H9 (cell line): ENCODE measurements at regions not wholly inside any gene's neighbourhood (a gene's known extent, or its start where the extent isn't known, plus 50 kb on each side); places are given as distances from the start of the nearest gene placed in this dataset.

Source experiments
- DNase-seq: peaks from one replicate; pipeline ENCODE4 v3.0.0-alpha.2; 2017
- H2AFZ ChIP-seq: one replicate; pipeline ENCODE4 v1.6.1; 2013; ENCODE audit warnings: mild to moderate bottlenecking, low read length, control low read depth, moderate library complexity
- H2AK5ac ChIP-seq: 2 replicates; pipeline ENCODE4 v1.6.1; 2013; ENCODE audit warnings: low read length, control low read depth, mixed read lengths; ENCODE audit not compliant: insufficient read length
- H2BK120ac ChIP-seq: one replicate; pipeline ENCODE4 v1.6.1; 2013; ENCODE audit warnings: low read depth, mild to moderate bottlenecking, low read length, control low read depth, inconsistent platforms; ENCODE audit not compliant: poor library complexity, severe bottlenecking
- H2BK12ac ChIP-seq: 2 replicates; pipeline ENCODE4 v1.6.1; 2013; ENCODE audit warnings: low read length, control low read depth, mixed read lengths, low read depth; ENCODE audit not compliant: insufficient read length
- H2BK15ac ChIP-seq: 2 replicates; pipeline ENCODE4 v1.6.1; 2013; ENCODE audit warnings: low read depth, low read length, control low read depth
- H2BK20ac ChIP-seq: one replicate; pipeline ENCODE4 v1.6.1; 2013; ENCODE audit warnings: low read depth, mild to moderate bottlenecking, low read length, control low read depth, inconsistent platforms; ENCODE audit not compliant: poor library complexity, severe bottlenecking
- H2BK5ac ChIP-seq: 2 replicates; pipeline ENCODE4 v1.6.1; 2013; ENCODE audit warnings: low read length, control low read depth, mixed read lengths; ENCODE audit not compliant: insufficient read length
- H3K14ac ChIP-seq: 2 replicates; pipeline ENCODE4 v1.6.1; 2013; ENCODE audit warnings: low read length, control low read depth; ENCODE audit not compliant: insufficient read depth
- H3K18ac ChIP-seq: 2 replicates; pipeline ENCODE4 v1.6.1; 2013; ENCODE audit warnings: low read depth, mild to moderate bottlenecking, mixed read lengths, low read length, control low read depth; ENCODE audit not compliant: insufficient read length
- H3K23ac ChIP-seq: 2 replicates; pipeline ENCODE4 v1.6.1; 2013; ENCODE audit warnings: low read length, control low read depth, mixed read lengths, low read depth; ENCODE audit not compliant: insufficient read length
- H3K23me2 ChIP-seq: 2 replicates; pipeline ENCODE4 v1.6.1; 2013; ENCODE audit warnings: low read depth, mild to moderate bottlenecking, mixed read lengths, low read length, control low read depth; ENCODE audit not compliant: insufficient read length, poor library complexity, severe bottlenecking
- H3K27ac ChIP-seq: 2 replicates; pipeline ENCODE4 v1.5.1; 2013; ENCODE audit warnings: low read length, control low read depth, mixed read lengths, low read depth; ENCODE audit not compliant: insufficient read length
- H3K27me3 ChIP-seq: 2 replicates; pipeline ENCODE4 v1.6.1; 2013; ENCODE audit warnings: low read length, control low read depth, inconsistent platforms; ENCODE audit not compliant: insufficient read depth
- H3K4ac ChIP-seq: 2 replicates; pipeline ENCODE4 v1.6.1; 2013; ENCODE audit warnings: low read depth, mild to moderate bottlenecking, control low read depth, inconsistent platforms, low read length, moderate library complexity
- H3K4me1 ChIP-seq: 2 replicates; pipeline ENCODE4 v1.6.1; 2013; ENCODE audit warnings: low read length, control low read depth, inconsistent platforms; ENCODE audit not compliant: insufficient read depth
- H3K4me2 ChIP-seq: 2 replicates; pipeline ENCODE4 v1.6.1; 2013; ENCODE audit warnings: low read length, control low read depth, mixed read lengths; ENCODE audit not compliant: insufficient read length, insufficient read depth
- H3K56ac ChIP-seq: 2 replicates; pipeline ENCODE4 v1.6.1; 2013; ENCODE audit warnings: low read depth, mild to moderate bottlenecking, mixed read lengths, low read length, control low read depth; ENCODE audit not compliant: insufficient read length
- H3K79me1 ChIP-seq: 2 replicates; pipeline ENCODE4 v1.6.1; 2013; ENCODE audit warnings: low read depth, mild to moderate bottlenecking, moderate library complexity, low read length, control low read depth, inconsistent platforms; ENCODE audit not compliant: insufficient read depth, poor library complexity, severe bottlenecking
- H3K79me2 ChIP-seq: 2 replicates; pipeline ENCODE4 v1.6.1; 2013; ENCODE audit warnings: low read length, control low read depth, inconsistent platforms; ENCODE audit not compliant: insufficient read depth
- H3K9ac ChIP-seq: 2 replicates; pipeline ENCODE4 v1.6.1; 2013; ENCODE audit warnings: low read length, control low read depth, mixed read lengths; ENCODE audit not compliant: insufficient read length; ENCODE audit errors: extremely low read depth
- H3K9me3 ChIP-seq: one replicate; pipeline ENCODE4 v1.6.1; 2013; ENCODE audit warnings: low read depth, low read length, inconsistent platforms; ENCODE audit not compliant: control insufficient read depth
- H3T11ph ChIP-seq: one replicate; pipeline ENCODE4 v1.6.1; 2013; ENCODE audit warnings: mild to moderate bottlenecking, low read length, control low read depth, inconsistent platforms
- H4K20me1 ChIP-seq: one replicate; pipeline ENCODE4 v1.6.1; 2013; ENCODE audit not compliant: control insufficient read depth, insufficient read length, insufficient read depth
- H4K5ac ChIP-seq: 2 replicates; pipeline ENCODE4 v1.6.1; 2013; ENCODE audit warnings: low read depth, mild to moderate bottlenecking, mixed read lengths, low read length, control low read depth; ENCODE audit not compliant: insufficient read length
- H4K8ac ChIP-seq: replicated peaks from 2 replicates; pipeline ENCODE4 v1.6.1; 2013; ENCODE audit warnings: low read length, control low read depth, mixed read lengths, low read depth; ENCODE audit not compliant: insufficient read length
- H4K91ac ChIP-seq: 2 replicates; pipeline ENCODE4 v1.6.1; 2013; ENCODE audit warnings: low read depth, mild to moderate bottlenecking, moderate library complexity, mixed read lengths, low read length, control low read depth; ENCODE audit not compliant: insufficient read length
- H3K27ac Mint-ChIP-seq, 3 experiments: 2 replicates in 2 of 3; 3 replicates in 1 of 3; pipeline ENCODE4 v1.8.0; 2020 to 2021; ENCODE audit warnings: mixed read lengths in 3 of 3, mild to moderate bottlenecking in 1 of 3, moderate library complexity in 1 of 3
- H3K27me3 Mint-ChIP-seq: 2 replicates; pipeline ENCODE4 v1.8.0; 2021; ENCODE audit warnings: low read depth, mild to moderate bottlenecking, moderate library complexity, mixed read lengths
- H3K36me3 Mint-ChIP-seq, 3 experiments: 2 replicates in 2 of 3; 3 replicates in 1 of 3; pipeline ENCODE4 v1.8.0; 2020 to 2021; ENCODE audit warnings: low read depth in 3 of 3, mixed read lengths in 3 of 3; ENCODE audit not compliant: insufficient read depth in 1 of 3
- H3K4me1 Mint-ChIP-seq, 2 experiments: 2 replicates each; pipeline ENCODE4 v1.8.0; 2020; ENCODE audit warnings: mixed read lengths in 2 of 2
- H3K4me3 Mint-ChIP-seq, 2 experiments: 2 replicates in 1 of 2; 3 replicates in 1 of 2; pipeline ENCODE4 v1.8.0; 2020 to 2021; ENCODE audit warnings: mild to moderate bottlenecking in 2 of 2, mixed read lengths in 2 of 2, moderate library complexity in 1 of 2
- H3K9me3 Mint-ChIP-seq, 2 experiments: 2 replicates in 1 of 2; 3 replicates in 1 of 2; pipeline ENCODE4 v1.8.0; 2020; ENCODE audit warnings: mild to moderate bottlenecking in 2 of 2, mixed read lengths in 2 of 2, moderate library complexity in 1 of 2
- WGBS: extraction: QIAGEN DNeasy Blood & Tissue Kit; methylation state at CpG from one replicate; pipeline ENCODE4 v1.1.7; 2013; ENCODE audit warnings: missing lambda C conversion rate, low lambda C conversion rate, mixed read lengths; ENCODE audit not compliant: insufficient read length; ENCODE audit errors: extremely low coverage; 5-methylcytosine and 5-hydroxymethylcytosine counted together
- TF ChIP-seq, protein P1 (sequence below): fragments of 200-600 bp; sonication (generic); conservative IDR thresholded peaks from 3 replicates; pipeline ENCODE4 v1.8.0; 2021; ENCODE audit warnings: antibody characterized with exemption, mild to moderate bottlenecking

DNA sequence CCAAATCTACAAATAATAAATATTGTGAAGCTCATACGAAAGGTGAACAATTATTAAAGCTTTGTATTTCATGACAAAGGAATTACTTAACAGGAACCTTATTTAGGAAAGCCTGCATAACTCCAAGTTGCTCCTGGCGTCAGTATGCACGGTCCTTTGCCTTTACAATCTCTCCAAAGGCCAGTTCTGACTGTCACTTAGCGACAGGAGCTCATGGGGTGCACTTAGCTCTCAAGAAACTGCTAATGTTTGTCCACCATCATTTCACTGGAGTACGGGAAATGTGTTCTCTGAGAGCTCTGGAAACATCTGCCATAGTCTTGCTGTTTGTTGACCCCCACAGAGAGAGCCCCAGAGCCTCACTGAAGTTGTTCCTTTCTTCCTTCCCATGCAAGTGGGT lies 781.5 kb upstream of the POM121L12 start:
- H3K36me3 Mint-ChIP-seq, result peaks cover 0 to 10% (median 6%) of the 10 kb centered on the region in 3 experiments; a peak in 5 of 7 replicates
- H3K27me3 ChIP-seq, result no peaks in the 10 kb centered on the region
- H2AK5ac ChIP-seq, result no peak overlapping the region
- no peaks in the 10 kb centered on the region for H3K23me2 ChIP-seq
- H3K4me2 ChIP-seq, result no peak overlapping the region
- H3T11ph ChIP-seq, result no peak overlapping the region
- no peaks in the 10 kb centered on the region for H3K4me1 ChIP-seq
- no peak overlapping the region for H2BK120ac ChIP-seq
- no peak overlapping the region for H2BK5ac ChIP-seq
- peaks cover 8 to 18% of the 10 kb centered on the region in 2 experiments for H3K4me1 Mint-ChIP-seq
- no peak overlapping the region for H3K9ac ChIP-seq
- no peak overlapping the region for H3K23ac ChIP-seq
- H3K18ac ChIP-seq, result no peak overlapping the region
- no peak overlapping the region for H3K27ac ChIP-seq
- no peaks in the 10 kb centered on the region for H3K79me2 ChIP-seq
- H4K91ac ChIP-seq, result no peak overlapping the region
- H3K9me3 ChIP-seq, result no peaks in the 10 kb centered on the region
- H2BK20ac ChIP-seq, result no peak overlapping the region
- H3K27me3 Mint-ChIP-seq, result no peaks in the 10 kb centered on the region
- H3K27ac Mint-ChIP-seq, result no peak overlapping the region
- no peak overlapping the region for H2BK12ac ChIP-seq
- WGBS, result no CpG with 5 or more reads among the region's 5 CpGs
- H2BK15ac ChIP-seq, result no peak overlapping the region
- no peak overlapping the region for H2AFZ ChIP-seq
- H3K9me3 Mint-ChIP-seq, result peaks cover 0 to 4% of the 10 kb centered on the region in 2 experiments; a peak in 2 of 5 replicates
- H4K5ac ChIP-seq, result no peak overlapping the region
- H4K8ac ChIP-seq, result no peak overlapping the region
- no peak for DNase-seq
- H3K14ac ChIP-seq, result no peak overlapping the region
- no peak overlapping the region for H3K4me3 Mint-ChIP-seq
- TF ChIP-seq, protein P1, sequence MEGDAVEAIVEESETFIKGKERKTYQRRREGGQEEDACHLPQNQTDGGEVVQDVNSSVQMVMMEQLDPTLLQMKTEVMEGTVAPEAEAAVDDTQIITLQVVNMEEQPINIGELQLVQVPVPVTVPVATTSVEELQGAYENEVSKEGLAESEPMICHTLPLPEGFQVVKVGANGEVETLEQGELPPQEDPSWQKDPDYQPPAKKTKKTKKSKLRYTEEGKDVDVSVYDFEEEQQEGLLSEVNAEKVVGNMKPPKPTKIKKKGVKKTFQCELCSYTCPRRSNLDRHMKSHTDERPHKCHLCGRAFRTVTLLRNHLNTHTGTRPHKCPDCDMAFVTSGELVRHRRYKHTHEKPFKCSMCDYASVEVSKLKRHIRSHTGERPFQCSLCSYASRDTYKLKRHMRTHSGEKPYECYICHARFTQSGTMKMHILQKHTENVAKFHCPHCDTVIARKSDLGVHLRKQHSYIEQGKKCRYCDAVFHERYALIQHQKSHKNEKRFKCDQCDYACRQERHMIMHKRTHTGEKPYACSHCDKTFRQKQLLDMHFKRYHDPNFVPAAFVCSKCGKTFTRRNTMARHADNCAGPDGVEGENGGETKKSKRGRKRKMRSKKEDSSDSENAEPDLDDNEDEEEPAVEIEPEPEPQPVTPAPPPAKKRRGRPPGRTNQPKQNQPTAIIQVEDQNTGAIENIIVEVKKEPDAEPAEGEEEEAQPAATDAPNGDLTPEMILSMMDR, result no peak
- H3K4ac ChIP-seq, result no peak overlapping the region
- no peak overlapping the region for H3K56ac ChIP-seq
- no peaks in the 10 kb centered on the region for H3K79me1 ChIP-seq
- H4K20me1 ChIP-seq, result no peaks in the 10 kb centered on the region
